Nephron (organoid): ENCODE measurements at regions not wholly inside any gene's neighbourhood (a gene's known extent, or its start where the extent isn't known, plus 50 kb on each side); places are given as distances from the start of the nearest gene placed in this dataset.

Experiments used
- H3K27ac Mint-ChIP-seq, 3 experiments: 2 replicates each; pipeline ENCODE4 v1.8.0; 2020; ENCODE audit warnings: mixed read lengths in 3 of 3, mild to moderate bottlenecking in 2 of 3, moderate library complexity in 1 of 3
- H3K27me3 Mint-ChIP-seq: 2 replicates; pipeline ENCODE4 v1.8.0; 2021; ENCODE audit warnings: low read depth, mild to moderate bottlenecking, moderate library complexity, mixed read lengths
- H3K36me3 Mint-ChIP-seq: 2 replicates; pipeline ENCODE4 v1.8.0; 2020; ENCODE audit warnings: low read depth, mixed read lengths
- H3K4me1 Mint-ChIP-seq: 2 replicates; pipeline ENCODE4 v1.8.0; 2020; ENCODE audit warnings: mixed read lengths
- H3K4me3 Mint-ChIP-seq, 3 experiments: 2 replicates each; pipeline ENCODE4 v1.8.0; 2020; ENCODE audit warnings: mild to moderate bottlenecking in 3 of 3, mixed read lengths in 3 of 3, moderate library complexity in 2 of 3
- H3K9me3 Mint-ChIP-seq: 2 replicates; pipeline ENCODE4 v1.8.0; 2020; ENCODE audit warnings: mixed read lengths
- TF ChIP-seq, protein P1 (sequence below), 3 experiments: fragments of 200-600 bp; sonication (generic); IDR thresholded peaks; one replicate each; pipeline ENCODE4 v1.5.0; 2021; ENCODE audit warnings: antibody characterized with exemption in 3 of 3; ENCODE audit not compliant: unreplicated experiment in 3 of 3

DNA sequence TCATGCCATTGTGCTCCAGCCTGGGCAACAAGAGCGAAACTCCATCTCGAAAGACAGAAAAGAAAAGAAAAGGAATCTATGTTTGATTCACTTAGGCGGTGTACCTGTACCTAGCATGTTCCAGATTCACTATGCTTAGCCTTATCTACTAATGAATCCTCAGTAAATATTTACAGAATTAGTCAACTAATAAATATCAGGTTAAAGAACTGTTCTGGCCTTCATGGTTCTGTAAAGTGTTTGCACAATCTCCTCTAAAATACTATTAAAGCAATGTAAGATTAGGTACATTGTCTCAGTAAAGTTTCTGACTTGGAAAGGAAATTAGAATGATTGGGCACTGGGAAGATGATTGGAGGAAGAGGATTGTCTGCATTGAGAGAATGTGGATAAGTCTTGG, 2770.4 kb downstream of the PCDH9 start:
- Mint-ChIP-seq H3K36me3 (no peaks in the 10 kb centered on the region), H3K27ac (no peak overlapping the region), H3K4me1 (peaks cover 5% of the 10 kb centered on the region), H3K27me3 (no peaks in the 10 kb centered on the region), H3K9me3 (no peaks in the 10 kb centered on the region), H3K4me3 (no peak overlapping the region)
- TF ChIP-seq, protein P1, sequence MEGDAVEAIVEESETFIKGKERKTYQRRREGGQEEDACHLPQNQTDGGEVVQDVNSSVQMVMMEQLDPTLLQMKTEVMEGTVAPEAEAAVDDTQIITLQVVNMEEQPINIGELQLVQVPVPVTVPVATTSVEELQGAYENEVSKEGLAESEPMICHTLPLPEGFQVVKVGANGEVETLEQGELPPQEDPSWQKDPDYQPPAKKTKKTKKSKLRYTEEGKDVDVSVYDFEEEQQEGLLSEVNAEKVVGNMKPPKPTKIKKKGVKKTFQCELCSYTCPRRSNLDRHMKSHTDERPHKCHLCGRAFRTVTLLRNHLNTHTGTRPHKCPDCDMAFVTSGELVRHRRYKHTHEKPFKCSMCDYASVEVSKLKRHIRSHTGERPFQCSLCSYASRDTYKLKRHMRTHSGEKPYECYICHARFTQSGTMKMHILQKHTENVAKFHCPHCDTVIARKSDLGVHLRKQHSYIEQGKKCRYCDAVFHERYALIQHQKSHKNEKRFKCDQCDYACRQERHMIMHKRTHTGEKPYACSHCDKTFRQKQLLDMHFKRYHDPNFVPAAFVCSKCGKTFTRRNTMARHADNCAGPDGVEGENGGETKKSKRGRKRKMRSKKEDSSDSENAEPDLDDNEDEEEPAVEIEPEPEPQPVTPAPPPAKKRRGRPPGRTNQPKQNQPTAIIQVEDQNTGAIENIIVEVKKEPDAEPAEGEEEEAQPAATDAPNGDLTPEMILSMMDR (IDR thresholded peaks at IDR 0.05; ENCODE audit: unreplicated experiment in 3 of 3), result no peak

DNA sequence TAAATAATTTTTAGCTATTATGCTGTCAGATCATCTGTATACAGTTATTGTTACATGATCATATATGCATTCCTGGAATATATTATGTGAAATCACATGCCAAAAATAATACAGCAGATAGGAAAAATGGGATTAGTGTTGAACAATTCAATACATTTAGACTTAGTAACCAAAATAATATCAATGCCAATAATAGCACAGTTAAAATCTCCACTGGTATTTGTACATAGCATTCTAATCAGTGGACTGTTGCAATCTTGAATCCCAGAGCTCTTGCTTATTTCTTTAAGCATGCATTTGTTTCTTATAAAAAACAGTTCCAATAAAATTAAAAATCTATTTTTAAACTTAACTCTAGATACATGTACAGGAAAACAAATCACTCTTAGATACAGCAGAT, 2772.2 kb downstream of the PCDH9 start:
- TF ChIP-seq, protein P1 (IDR thresholded peaks at IDR 0.05; ENCODE audit: unreplicated experiment in 3 of 3), result no peak
- Mint-ChIP-seq H3K27me3 (no peaks in the 10 kb centered on the region), H3K4me1 (peaks cover 5% of the 10 kb centered on the region), H3K36me3 (no peaks in the 10 kb centered on the region), H3K9me3 (no peaks in the 10 kb centered on the region), H3K4me3 (no peak overlapping the region), H3K27ac (no peak overlapping the region)

DNA sequence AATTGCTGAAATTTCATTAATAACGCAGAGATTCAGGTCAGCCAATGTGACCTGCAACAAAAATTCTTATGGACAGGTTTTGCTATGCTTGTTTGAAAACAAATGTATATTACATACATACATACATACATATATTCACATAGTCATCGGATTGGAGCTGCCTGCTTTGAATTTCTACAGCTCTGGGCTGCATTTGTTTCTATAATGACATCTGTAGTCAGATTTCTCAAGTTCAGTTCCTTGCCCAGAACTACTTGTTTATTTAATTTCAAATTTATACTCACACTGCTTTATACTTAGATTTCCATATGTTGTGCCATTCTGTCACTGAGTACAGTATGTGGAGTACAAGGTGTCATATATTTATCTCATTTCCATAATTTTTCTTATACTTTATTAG, 2775.0 kb downstream of the PCDH9 start:
- H3K4me1 Mint-ChIP-seq, result peaks cover 5% of the 10 kb centered on the region
- H3K4me3 Mint-ChIP-seq, result no peak overlapping the region
- H3K36me3 Mint-ChIP-seq, result no peaks in the 10 kb centered on the region
- H3K27me3 Mint-ChIP-seq, result no peaks in the 10 kb centered on the region
- no peak overlapping the region for H3K27ac Mint-ChIP-seq
- H3K9me3 Mint-ChIP-seq, result no peaks in the 10 kb centered on the region
- TF ChIP-seq, protein P1 (IDR thresholded peaks at IDR 0.05; ENCODE audit: unreplicated experiment in 3 of 3), result no peak

DNA sequence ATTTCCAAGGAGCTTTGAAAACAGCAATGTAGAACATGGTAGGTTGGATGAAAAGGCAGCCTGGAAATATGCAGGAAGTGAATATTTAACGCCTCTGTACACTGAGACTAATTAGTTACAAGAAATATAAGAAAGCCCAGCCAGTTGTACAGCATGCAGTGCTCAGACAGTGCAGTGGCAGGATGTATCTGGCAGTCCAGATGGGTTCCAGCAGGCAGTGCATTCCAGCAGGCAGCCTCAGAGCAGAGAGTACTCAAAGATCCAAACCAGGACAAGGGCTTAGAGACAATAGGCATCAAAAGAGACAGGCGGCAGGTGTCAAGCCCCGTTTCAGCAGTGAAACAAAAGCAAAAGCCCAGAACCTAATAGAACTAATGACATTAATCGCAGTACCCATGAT, 2776.3 kb downstream of the PCDH9 start:
- TF ChIP-seq, protein P1 (IDR thresholded peaks at IDR 0.05; ENCODE audit: unreplicated experiment in 3 of 3), result no peak
- Mint-ChIP-seq H3K27ac (no peak overlapping the region), H3K9me3 (no peaks in the 10 kb centered on the region), H3K27me3 (no peaks in the 10 kb centered on the region), H3K4me1 (peaks cover under 1% of the 10 kb centered on the region), H3K36me3 (no peaks in the 10 kb centered on the region), H3K4me3 (no peak overlapping the region)

DNA sequence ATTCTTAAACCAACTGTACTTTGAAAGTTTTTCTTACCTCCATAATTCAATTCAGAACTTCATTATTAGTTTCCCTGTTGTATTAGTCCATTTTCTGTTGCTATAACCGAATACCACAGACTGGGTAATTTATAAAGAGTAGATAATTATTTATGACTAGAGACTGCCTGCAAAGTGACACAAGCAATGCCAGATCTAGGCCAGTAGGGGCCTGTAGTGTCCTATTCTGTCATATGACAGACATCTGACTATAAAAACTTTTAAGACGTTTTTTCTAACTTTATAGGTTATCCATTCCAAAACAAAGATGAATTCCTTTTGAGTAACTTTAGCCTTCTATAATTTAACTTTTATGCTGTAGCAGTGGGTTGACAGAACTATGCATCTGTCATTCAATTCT, 2783.8 kb downstream of the PCDH9 start:
- TF ChIP-seq, protein P1 (IDR thresholded peaks at IDR 0.05; ENCODE audit: unreplicated experiment in 3 of 3), result no peak
- H3K9me3 Mint-ChIP-seq, result no peaks in the 10 kb centered on the region
- no peaks in the 10 kb centered on the region for H3K4me1 Mint-ChIP-seq
- H3K36me3 Mint-ChIP-seq, result no peaks in the 10 kb centered on the region
- H3K27ac Mint-ChIP-seq, result no peak overlapping the region
- no peak overlapping the region for H3K4me3 Mint-ChIP-seq
- no peaks in the 10 kb centered on the region for H3K27me3 Mint-ChIP-seq

DNA sequence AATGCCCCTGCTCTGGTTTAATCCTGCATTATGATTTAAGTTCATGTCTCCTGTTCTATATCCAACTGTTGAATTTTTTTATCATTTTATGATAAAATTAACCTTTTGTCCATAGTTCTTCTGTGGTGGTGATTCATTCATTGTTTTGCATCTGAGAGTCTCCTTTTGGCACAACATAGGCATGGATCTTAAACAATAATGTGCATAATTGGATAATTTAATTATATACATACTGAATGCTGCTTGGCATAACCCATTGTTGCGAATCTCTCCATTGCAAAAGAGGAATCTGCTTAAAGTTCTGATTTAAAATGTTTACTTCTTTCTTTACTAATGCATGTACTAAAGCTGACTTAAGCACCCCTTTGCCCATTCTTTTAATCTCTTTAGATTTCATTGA, 2788.4 kb downstream of the PCDH9 start:
- H3K9me3 Mint-ChIP-seq, result no peaks in the 10 kb centered on the region
- no peaks in the 10 kb centered on the region for H3K36me3 Mint-ChIP-seq
- H3K27me3 Mint-ChIP-seq, result no peaks in the 10 kb centered on the region
- H3K4me1 Mint-ChIP-seq, result no peaks in the 10 kb centered on the region
- H3K4me3 Mint-ChIP-seq, result no peak overlapping the region
- no peak overlapping the region for H3K27ac Mint-ChIP-seq
- TF ChIP-seq, protein P1 (IDR thresholded peaks at IDR 0.05; ENCODE audit: unreplicated experiment in 3 of 3), result no peak
